ENCODE measurements at regions not wholly inside any gene's neighbourhood (a gene's known extent, or its start where the extent isn't known, plus 50 kb on each side); places are given as distances from the start of the nearest gene placed in this dataset.
"Not testable (repeated sequence)": the region's sequence is repeated elsewhere in the genome, so short reads cannot be mapped to it uniquely, and the experiment has no call there.

GRCh38 chr4:116010923-116011322, 897.5 kb upstream of the NDST4 start:
- ATAC-seq (no peak), DNase-seq (no peak)
- Mint-ChIP-seq H3K4me3 (no peak overlapping the region), H3K36me3 (ENCODE audit: low read depth) (peaks cover 2% of the 10 kb centered on the region), H3K27me3 (ENCODE audit: low read depth) (no peaks in the 10 kb centered on the region), H3K27ac (no peak overlapping the region), H3K9me3 (ENCODE audit: insufficient read depth) (peaks cover 11% of the 10 kb centered on the region), H3K4me1 (ENCODE audit: low read depth) (no peaks in the 10 kb centered on the region)
- POLR2A ChIA-PET = no interaction called here
- CTCF ChIA-PET = interaction anchor here (0.6 kb wide), 1 partner anchor 13 kb away, joined by 3 read pairs; no protein-coding TSS in a partner anchor

- no peaks in the 10 kb centered on the region for H3K9me3 Mint-ChIP-seq (ENCODE audit: insufficient read depth)
- no peak overlapping the region for H3K27ac Mint-ChIP-seq
- ChIA-PET POLR2A (no interaction called here), CTCF (no interaction called here)
- H3K4me1 Mint-ChIP-seq (ENCODE audit: low read depth) = no peaks in the 10 kb centered on the region
- no peaks in the 10 kb centered on the region for H3K27me3 Mint-ChIP-seq (ENCODE audit: low read depth)
- DNase-seq (no peak), ATAC-seq (no peak)
- no peak overlapping the region for H3K4me3 Mint-ChIP-seq
- no peaks in the 10 kb centered on the region for H3K36me3 Mint-ChIP-seq (ENCODE audit: low read depth)
These were observed 892.3 kb upstream of the NDST4 start for GRCh38 chr4:116005806-116006088.

- no peak overlapping the region for H3K4me3 Mint-ChIP-seq
- no peak overlapping the region for H3K27ac Mint-ChIP-seq
- ChIA-PET CTCF (no interaction called here), POLR2A (no interaction called here)
- no peaks in the 10 kb centered on the region for H3K27me3 Mint-ChIP-seq (ENCODE audit: low read depth)
- DNase-seq (no peak), ATAC-seq (no peak)
- H3K9me3 Mint-ChIP-seq (ENCODE audit: insufficient read depth) = no peaks in the 10 kb centered on the region
- no peaks in the 10 kb centered on the region for H3K36me3 Mint-ChIP-seq (ENCODE audit: low read depth)
- H3K4me1 Mint-ChIP-seq (ENCODE audit: low read depth) = no peaks in the 10 kb centered on the region
These were observed 891.8 kb upstream of the NDST4 start for GRCh38 chr4:116005037-116005805.

GRCh38 chr4:116001291-116001690, 887.9 kb upstream of the NDST4 start:
- ATAC-seq = no peak
- H3K36me3 Mint-ChIP-seq (ENCODE audit: low read depth) = no peaks in the 10 kb centered on the region
- no peak for DNase-seq
- H3K9me3 Mint-ChIP-seq (ENCODE audit: insufficient read depth) = no peaks in the 10 kb centered on the region
- ChIA-PET CTCF (no interaction called here), POLR2A (no interaction called here)
- no peak overlapping the region for H3K4me3 Mint-ChIP-seq
- H3K27me3 Mint-ChIP-seq (ENCODE audit: low read depth) = no peaks in the 10 kb centered on the region
- H3K27ac Mint-ChIP-seq = no peak overlapping the region
- H3K4me1 Mint-ChIP-seq (ENCODE audit: low read depth) = no peaks in the 10 kb centered on the region

- Mint-ChIP-seq H3K27ac (no peak overlapping the region), H3K36me3 (ENCODE audit: low read depth) (no peaks in the 10 kb centered on the region), H3K4me1 (ENCODE audit: low read depth) (no peaks in the 10 kb centered on the region), H3K4me3 (no peak overlapping the region), H3K9me3 (ENCODE audit: insufficient read depth) (peaks cover 3% of the 10 kb centered on the region), H3K27me3 (ENCODE audit: low read depth) (no peaks in the 10 kb centered on the region)
- CTCF ChIA-PET = no interaction called here
- ATAC-seq (no peak), DNase-seq (no peak)
- POLR2A ChIA-PET = no interaction called here
These were observed 873.2 kb upstream of the NDST4 start for GRCh38 chr4:115986573-115986972.

GRCh38 chr4:115975421-115976001, 862.1 kb upstream of the NDST4 start:
- H3K4me1 Mint-ChIP-seq (ENCODE audit: low read depth); H3K4me3 Mint-ChIP-seq; H3K27me3 Mint-ChIP-seq (ENCODE audit: low read depth); ATAC-seq; H3K27ac Mint-ChIP-seq; DNase-seq; CTCF ChIA-PET; H3K36me3 Mint-ChIP-seq (ENCODE audit: low read depth); H3K9me3 Mint-ChIP-seq (ENCODE audit: insufficient read depth); POLR2A ChIA-PET: not testable (repeated sequence)

- no peaks in the 10 kb centered on the region for H3K9me3 Mint-ChIP-seq (ENCODE audit: insufficient read depth)
- ATAC-seq = no peak
These were observed 860.3 kb upstream of the NDST4 start for GRCh38 chr4:115973768-115974167.

GRCh38 chr4:115972967-115973366, 859.5 kb upstream of the NDST4 start:
- Mint-ChIP-seq H3K9me3 (ENCODE audit: insufficient read depth) (no peaks in the 10 kb centered on the region), H3K27me3 (ENCODE audit: low read depth) (no peaks in the 10 kb centered on the region), H3K4me3 (no peak overlapping the region), H3K27ac (no peak overlapping the region), H3K36me3 (ENCODE audit: low read depth) (no peaks in the 10 kb centered on the region), H3K4me1 (ENCODE audit: low read depth) (no peaks in the 10 kb centered on the region)
- ChIA-PET POLR2A (no interaction called here), CTCF (no interaction called here)
- ATAC-seq (no peak), DNase-seq (no peak)

More at GRCh38 chr4:115973768-115974167, 860.3 kb upstream of the NDST4 start:
- Mint-ChIP-seq H3K4me3 (no peak overlapping the region), H3K36me3 (ENCODE audit: low read depth) (no peaks in the 10 kb centered on the region), H3K27ac (no peak overlapping the region), H3K4me1 (ENCODE audit: low read depth) (no peaks in the 10 kb centered on the region), H3K27me3 (ENCODE audit: low read depth) (no peaks in the 10 kb centered on the region)
- CTCF ChIA-PET = no interaction called here
- POLR2A ChIA-PET = no interaction called here
- DNase-seq = no peak

- Mint-ChIP-seq H3K4me3 (no peak overlapping the region), H3K9me3 (ENCODE audit: insufficient read depth) (no peaks in the 10 kb centered on the region), H3K27me3 (ENCODE audit: low read depth) (no peaks in the 10 kb centered on the region), H3K4me1 (ENCODE audit: low read depth) (no peaks in the 10 kb centered on the region), H3K27ac (no peak overlapping the region), H3K36me3 (ENCODE audit: low read depth) (no peaks in the 10 kb centered on the region)
- DNase-seq = no peak
- ChIA-PET POLR2A (no interaction called here), CTCF (no interaction called here)
- no peak for ATAC-seq
These were observed 857.4 kb upstream of the NDST4 start for GRCh38 chr4:115970859-115971258.

GRCh38 chr4:115969756-115970155, 856.3 kb upstream of the NDST4 start:
- no peak overlapping the region for H3K4me3 Mint-ChIP-seq
- H3K9me3 Mint-ChIP-seq (ENCODE audit: insufficient read depth) = no peaks in the 10 kb centered on the region
- no peak for DNase-seq
- H3K27ac Mint-ChIP-seq = no peak overlapping the region
- ChIA-PET CTCF (no interaction called here), POLR2A (no interaction called here)
- no peaks in the 10 kb centered on the region for H3K27me3 Mint-ChIP-seq (ENCODE audit: low read depth)
- no peaks in the 10 kb centered on the region for H3K36me3 Mint-ChIP-seq (ENCODE audit: low read depth)
- no peak for ATAC-seq
- no peaks in the 10 kb centered on the region for H3K4me1 Mint-ChIP-seq (ENCODE audit: low read depth)

- POLR2A ChIA-PET = no interaction called here
- no peak for ATAC-seq
- no peak for DNase-seq
- Mint-ChIP-seq H3K27ac (no peak overlapping the region), H3K27me3 (ENCODE audit: low read depth) (no peaks in the 10 kb centered on the region), H3K36me3 (ENCODE audit: low read depth) (no peaks in the 10 kb centered on the region), H3K4me1 (ENCODE audit: low read depth) (no peaks in the 10 kb centered on the region), H3K9me3 (ENCODE audit: insufficient read depth) (no peaks in the 10 kb centered on the region), H3K4me3 (no peak overlapping the region)
- CTCF ChIA-PET = no interaction called here
These were observed 852.2 kb upstream of the NDST4 start for GRCh38 chr4:115965588-115965987.

- H3K9me3 Mint-ChIP-seq (ENCODE audit: insufficient read depth); H3K36me3 Mint-ChIP-seq (ENCODE audit: low read depth); H3K4me1 Mint-ChIP-seq (ENCODE audit: low read depth); H3K27ac Mint-ChIP-seq; CTCF ChIA-PET; DNase-seq; H3K27me3 Mint-ChIP-seq (ENCODE audit: low read depth); POLR2A ChIA-PET; ATAC-seq; H3K4me3 Mint-ChIP-seq: not testable (repeated sequence)
These were observed 842.8 kb upstream of the NDST4 start for GRCh38 chr4:115956054-115956796.
